HEK293T (cell line): ENCODE measurements at regions not wholly inside any gene's neighbourhood (a gene's known extent, or its start where the extent isn't known, plus 50 kb on each side); places are given as distances from the start of the nearest gene placed in this dataset.

Experiments
- FOXA1 ChIP-seq: fragments of 450-650 bp; IDR thresholded peaks from 2 replicates; pipeline ENCODE4 v1.6.1; 2016; ENCODE audit warnings: mild to moderate bottlenecking
- SUZ12 ChIP-seq: fragments of 450-650 bp; IDR thresholded peaks from 2 replicates; pipeline ENCODE4 v1.6.1; 2016; ENCODE audit warnings: mild to moderate bottlenecking
- TARDBP ChIP-seq: fragments of 450-650 bp; IDR thresholded peaks from 2 replicates; pipeline ENCODE4 v1.6.1; 2016

DNA sequence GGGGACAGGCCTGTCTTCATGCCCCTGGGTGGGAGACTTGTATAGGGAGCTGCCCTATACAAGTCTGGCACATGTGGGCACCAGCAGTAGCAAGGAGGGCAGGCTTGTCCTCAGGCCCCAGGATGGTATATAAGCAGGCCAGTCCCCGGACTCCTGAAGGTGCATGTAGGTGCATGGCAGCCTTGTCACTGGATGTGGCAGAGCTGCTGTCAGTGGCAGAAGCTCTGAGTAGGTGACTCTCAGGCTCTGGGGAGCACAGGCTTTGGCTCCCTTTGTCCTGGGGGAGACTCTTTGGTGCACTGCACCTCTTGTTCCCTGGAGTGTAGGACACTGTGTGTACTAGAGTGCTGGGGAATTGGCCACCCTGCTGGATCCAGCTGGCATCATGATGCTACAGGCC is 376.7 kb upstream of the DIPK2B start:
- no peak for TF ChIP-seq FOXA1
- TF ChIP-seq SUZ12: no peak
- TF ChIP-seq TARDBP: no peak
